ENCODE measurements at regions not wholly inside any gene's neighbourhood (a gene's known extent, or its start where the extent isn't known, plus 50 kb on each side); places are given as distances from the start of the nearest gene placed in this dataset.
A peak's percentile ranks its signal among the peaks of the same experiment; 100 is the strongest.

GRCh38 chr14:71169861-71170260 is 262.6 kb downstream of the PCNX1 start:
- H3K4me3 ChIP-seq: no peak overlapping the region
- peaks cover 0 to 3% (median 0%) of the 10 kb centered on the region in 3 donors for H3K27me3 ChIP-seq
- H3K27ac ChIP-seq: no peak overlapping the region
- intact Hi-C loops (cut with DNase I; ENCODE audit: low total_unique reads): no loop called here
- TF ChIP-seq CTCF (IDR thresholded peaks at IDR 0.05) (no peak), POLR2AphosphoS5 (IDR thresholded peaks at IDR 0.05) (no peak), EP300 (IDR thresholded peaks at IDR 0.05) (no peak), POLR2A (IDR thresholded peaks at IDR 0.05) (no peak)
- H3K9me3 ChIP-seq: no peaks in the 10 kb centered on the region
- no peaks in the 10 kb centered on the region for H3K36me3 ChIP-seq
- 85 to 92% (median 90%) methylated on average over 5 of the region's 5 CpGs for WGBS, 5 donors
- DNase-seq: no peak
- H3K4me1 ChIP-seq: peaks cover 0 to 9% (median 0%) of the 10 kb centered on the region in 4 donors

GRCh38 chr14:71175491-71175890 is 268.2 kb downstream of the PCNX1 start:
- 42 to 65% (median 51%) methylated on average over 3 of the region's 3 CpGs for WGBS, 5 donors
- no peaks in the 10 kb centered on the region for H3K27me3 ChIP-seq
- H3K27ac ChIP-seq: no peak overlapping the region
- no peaks in the 10 kb centered on the region for H3K36me3 ChIP-seq
- peak; percentile 28 to 49 for DNase-seq
- no peak overlapping the region for H3K4me3 ChIP-seq
- intact Hi-C loops (cut with DNase I; ENCODE audit: low total_unique reads): no loop called here
- TF ChIP-seq POLR2A (IDR thresholded peaks at IDR 0.05): no peak
- no peaks in the 10 kb centered on the region for H3K4me1 ChIP-seq
- no peaks in the 10 kb centered on the region for H3K9me3 ChIP-seq

DNA sequence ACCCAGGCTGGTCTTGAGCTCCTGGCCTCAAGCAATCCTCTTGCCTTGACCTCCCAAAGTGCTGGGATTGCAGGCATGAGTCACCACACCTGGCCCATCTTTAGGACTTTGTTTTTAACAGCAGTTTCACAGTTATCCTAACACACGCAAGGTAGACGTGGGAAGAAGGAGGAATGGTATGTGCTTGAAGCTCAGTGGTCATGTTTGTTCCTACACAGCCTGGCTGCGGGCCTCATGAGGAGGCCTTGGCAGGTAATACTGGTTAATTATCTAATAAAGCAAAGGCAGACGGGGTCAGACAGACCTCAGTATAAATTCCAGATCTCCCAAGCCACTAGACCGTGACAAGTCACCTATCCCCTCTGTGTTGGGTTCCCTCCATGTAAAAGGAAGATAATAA is 271.8 kb downstream of the PCNX1 start:
- no peak for DNase-seq
- no peaks in the 10 kb centered on the region for H3K4me1 ChIP-seq
- 83 to 96% (median 91%) methylated on average over 5 of the region's 5 CpGs for WGBS, 5 donors
- intact Hi-C loops (cut with DNase I; ENCODE audit: low total_unique reads): no loop called here
- H3K27ac ChIP-seq: no peak overlapping the region
- no peak overlapping the region for H3K4me3 ChIP-seq
- TF ChIP-seq POLR2A (IDR thresholded peaks at IDR 0.05) (no peak), POLR2AphosphoS5 (IDR thresholded peaks at IDR 0.05) (no peak), CTCF (IDR thresholded peaks at IDR 0.05) (no peak), EP300 (IDR thresholded peaks at IDR 0.05) (no peak)
- H3K36me3 ChIP-seq: no peaks in the 10 kb centered on the region
- peaks cover 0 to 6% (median 0%) of the 10 kb centered on the region in 3 donors for H3K27me3 ChIP-seq
- no peaks in the 10 kb centered on the region for H3K9me3 ChIP-seq

- no peak for DNase-seq
- 78 to 86% (median 85%) methylated on average over 5 of the region's 5 CpGs for WGBS, 5 donors
- intact Hi-C loops (cut with DNase I; ENCODE audit: low total_unique reads): no loop called here
Measured at GRCh38 chr14:71180397-71180796, 273.1 kb downstream of the PCNX1 start.

More at GRCh38 chr14:71180397-71180796, 273.1 kb downstream of the PCNX1 start:
- no peak for TF ChIP-seq POLR2A (IDR thresholded peaks at IDR 0.05)
- no peak for TF ChIP-seq EP300 (IDR thresholded peaks at IDR 0.05)
- no peak for TF ChIP-seq CTCF (IDR thresholded peaks at IDR 0.05)
- TF ChIP-seq POLR2AphosphoS5 (IDR thresholded peaks at IDR 0.05): no peak
- H3K36me3 ChIP-seq: no peaks in the 10 kb centered on the region
- H3K27ac ChIP-seq: no peak overlapping the region
- H3K4me3 ChIP-seq: no peak overlapping the region
- H3K27me3 ChIP-seq: peaks cover 0 to 6% (median 0%) of the 10 kb centered on the region in 3 donors
- no peaks in the 10 kb centered on the region for H3K4me1 ChIP-seq
- H3K9me3 ChIP-seq: no peaks in the 10 kb centered on the region

Measured in stomach (tissue), 8 donors.